Mesenchymal stem cell (in vitro differentiated cells and primary cell): ENCODE measurements at regions not wholly inside any gene's neighbourhood (a gene's known extent, or its start where the extent isn't known, plus 50 kb on each side); places are given as distances from the start of the nearest gene placed in this dataset.

Source experiments
- DNase-seq: peaks from one replicate; pipeline ENCODE4 v3.0.0-alpha.2; 2013
- H2AFZ ChIP-seq: one replicate; pipeline ENCODE4 v1.6.1; 2013; ENCODE audit warnings: low read depth, mild to moderate bottlenecking, control low read depth, inconsistent platforms, low read length, moderate library complexity
- H2AK5ac ChIP-seq: 2 replicates; pipeline ENCODE4 v1.6.1; 2013; ENCODE audit warnings: low read length, moderate library complexity, mild to moderate bottlenecking, inconsistent platforms; ENCODE audit not compliant: severe bottlenecking
- H2BK120ac ChIP-seq: one replicate; pipeline ENCODE4 v1.6.1; 2013; ENCODE audit warnings: low read depth, mild to moderate bottlenecking, inconsistent platforms, low read length, moderate library complexity
- H2BK12ac ChIP-seq, 2 experiments: one replicate each; pipeline ENCODE4 v1.6.1; 2013; ENCODE audit warnings: inconsistent platforms in 2 of 2, low read length in 2 of 2, mild to moderate bottlenecking in 2 of 2, moderate library complexity in 2 of 2, control low read depth in 1 of 2
- H2BK15ac ChIP-seq: one replicate; pipeline ENCODE4 v1.6.1; 2013; ENCODE audit warnings: mild to moderate bottlenecking, low read depth, inconsistent platforms; ENCODE audit not compliant: poor library complexity, severe bottlenecking
- H2BK5ac ChIP-seq: 2 replicates; pipeline ENCODE4 v1.6.1; 2013; ENCODE audit warnings: low read depth, mild to moderate bottlenecking, low read length, control low read depth, inconsistent platforms; ENCODE audit not compliant: poor library complexity, severe bottlenecking
- H3K14ac ChIP-seq, 2 experiments: one replicate each; pipeline ENCODE4 v1.6.1; 2013; ENCODE audit warnings: inconsistent platforms in 2 of 2, low read length in 2 of 2, control low read depth in 1 of 2, mild to moderate bottlenecking in 1 of 2, moderate library complexity in 1 of 2
- H3K18ac ChIP-seq, 2 experiments: one replicate each; pipeline ENCODE4 v1.6.1; 2013; ENCODE audit warnings: inconsistent platforms in 2 of 2, low read length in 2 of 2, control low read depth in 1 of 2, low read depth in 1 of 2, mild to moderate bottlenecking in 1 of 2
- H3K23ac ChIP-seq, 2 experiments: one replicate each; pipeline ENCODE4 v1.6.1; 2013; ENCODE audit warnings: inconsistent platforms in 2 of 2, low read length in 2 of 2, mild to moderate bottlenecking in 2 of 2, moderate library complexity in 2 of 2, control low read depth in 1 of 2
- H3K27ac ChIP-seq: 2 replicates; pipeline ENCODE4 v1.5.1; 2013; ENCODE audit warnings: mild to moderate bottlenecking, moderate library complexity, low read length, control low read depth, inconsistent platforms; ENCODE audit not compliant: poor library complexity, severe bottlenecking
- H3K27me3 ChIP-seq, 2 experiments: 2 replicates each; pipeline versions ENCODE4 v1.6.1 to v1.7.0; 2013; ENCODE audit warnings: low read length in 2 of 2, mild to moderate bottlenecking in 2 of 2, moderate library complexity in 2 of 2, control low read depth in 1 of 2, inconsistent platforms in 1 of 2; ENCODE audit not compliant: control insufficient read depth in 1 of 2, insufficient read depth in 1 of 2
- H3K36me3 ChIP-seq, 2 experiments: 2 replicates each; pipeline versions ENCODE4 v1.6.1 to v1.7.0; 2013; ENCODE audit warnings: low read length in 2 of 2, control low read depth in 1 of 2, inconsistent platforms in 1 of 2, low read depth in 1 of 2, mild to moderate bottlenecking in 1 of 2; ENCODE audit not compliant: insufficient read depth in 2 of 2, control insufficient read depth in 1 of 2
- H3K4ac ChIP-seq, 2 experiments: one replicate each; pipeline ENCODE4 v1.6.1; 2013; ENCODE audit warnings: inconsistent platforms in 2 of 2, low read length in 2 of 2, mild to moderate bottlenecking in 2 of 2, moderate library complexity in 2 of 2, control low read depth in 1 of 2, low read depth in 1 of 2
- H3K4me1 ChIP-seq: 2 replicates; pipeline ENCODE4 v1.6.1; 2013; ENCODE audit warnings: low read depth, low read length, control low read depth; ENCODE audit not compliant: control insufficient read depth, insufficient read depth
- H3K4me2 ChIP-seq: 2 replicates; pipeline ENCODE4 v1.6.1; 2013; ENCODE audit warnings: low read length, mild to moderate bottlenecking, inconsistent platforms; ENCODE audit not compliant: poor library complexity, severe bottlenecking
- H3K4me3 ChIP-seq, 2 experiments: 2 replicates each; pipeline versions ENCODE4 v1.5.1 to v1.7.0; 2013; ENCODE audit warnings: low read length in 2 of 2, mild to moderate bottlenecking in 2 of 2, control low read depth in 1 of 2, low read depth in 1 of 2; ENCODE audit not compliant: insufficient read depth in 1 of 2
- H3K79me1 ChIP-seq: replicated peaks from 2 replicates; pipeline ENCODE4 v1.6.1; 2013; ENCODE audit warnings: mild to moderate bottlenecking, control low read depth, low read length, inconsistent platforms; ENCODE audit not compliant: poor library complexity, severe bottlenecking
- H3K9ac ChIP-seq: 2 replicates; pipeline ENCODE4 v1.7.0; 2013; ENCODE audit warnings: mild to moderate bottlenecking, low read length, moderate library complexity
- H3K9me3 ChIP-seq: 2 replicates; pipeline ENCODE4 v1.7.0; 2013; ENCODE audit warnings: mild to moderate bottlenecking, low read length; ENCODE audit not compliant: control insufficient read depth
- H4K8ac ChIP-seq: one replicate; pipeline ENCODE4 v1.6.1; 2013; ENCODE audit warnings: inconsistent platforms, mild to moderate bottlenecking, low read length, moderate library complexity
- H4K91ac ChIP-seq: one replicate; pipeline ENCODE4 v1.6.1; 2013; ENCODE audit warnings: mild to moderate bottlenecking, low read length, inconsistent platforms
- WGBS: methylation state at CpG from one replicate; pipeline ENCODE4 v1.1.7; 2013; ENCODE audit warnings: mixed read lengths; 5-methylcytosine and 5-hydroxymethylcytosine counted together

DNA sequence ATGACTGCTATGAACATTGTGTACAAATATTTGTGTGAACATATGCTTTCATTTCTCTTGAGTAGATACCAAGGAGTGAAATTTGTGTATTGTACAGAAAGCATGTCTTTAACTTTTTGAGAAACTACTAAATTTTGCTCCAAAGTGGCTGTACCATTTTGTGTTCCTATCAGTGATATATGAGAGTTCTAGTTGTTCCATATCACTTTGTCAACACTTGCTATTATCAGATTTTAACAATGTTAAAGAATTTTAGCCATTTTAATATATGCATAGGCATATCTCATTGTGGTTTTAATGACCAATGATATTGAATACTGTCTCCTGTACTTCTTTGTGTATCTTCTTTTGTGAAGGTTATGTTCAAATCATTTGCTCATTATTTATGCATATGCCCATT, 142.9 kb upstream of the NR3C1 start:
- no peak overlapping the region for H3K23ac ChIP-seq
- H2AFZ ChIP-seq: no peak overlapping the region
- H4K91ac ChIP-seq: no peak overlapping the region
- H2BK12ac ChIP-seq: no peak overlapping the region
- no peak overlapping the region for H3K14ac ChIP-seq
- no peak overlapping the region for H4K8ac ChIP-seq
- no peak overlapping the region for H3K27ac ChIP-seq
- H3K79me1 ChIP-seq: no peaks in the 10 kb centered on the region
- no peaks in the 10 kb centered on the region for H3K36me3 ChIP-seq
- no peak overlapping the region for H2BK5ac ChIP-seq
- no peaks in the 10 kb centered on the region for H3K27me3 ChIP-seq
- no peak overlapping the region for H3K4me3 ChIP-seq
- H3K4ac ChIP-seq: no peak overlapping the region
- H3K9ac ChIP-seq: no peak overlapping the region
- H3K4me2 ChIP-seq: no peak overlapping the region
- no peak overlapping the region for H2BK120ac ChIP-seq
- H3K9me3 ChIP-seq: no peaks in the 10 kb centered on the region
- no peak overlapping the region for H2AK5ac ChIP-seq
- H3K4me1 ChIP-seq: no peaks in the 10 kb centered on the region
- no peak for DNase-seq
- no peak overlapping the region for H2BK15ac ChIP-seq
- no peak overlapping the region for H3K18ac ChIP-seq

DNA sequence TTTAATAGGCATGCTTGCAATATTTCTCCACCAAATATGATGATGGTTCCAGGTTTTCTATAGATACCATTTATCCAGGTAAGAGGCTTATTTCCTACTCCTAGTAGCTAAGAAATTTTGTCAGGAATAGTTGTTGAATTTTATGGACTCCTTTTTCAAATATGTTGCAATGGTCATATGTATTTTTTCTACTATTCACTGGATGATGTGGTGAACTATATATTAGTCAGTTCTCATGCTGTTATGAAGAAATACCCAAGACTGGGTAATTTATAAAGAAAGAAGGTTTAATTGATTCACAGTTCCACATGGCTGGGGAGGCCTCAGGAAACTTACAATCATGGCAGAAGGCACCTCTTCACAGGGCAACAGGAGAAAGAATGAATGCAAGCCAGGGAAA, 141.1 kb upstream of the NR3C1 start:
- Histone ChIP-seq H2BK120ac (no peak overlapping the region), H3K4me2 (no peak overlapping the region), H3K27me3 (no peaks in the 10 kb centered on the region), H3K79me1 (no peaks in the 10 kb centered on the region), H4K8ac (no peak overlapping the region), H2AK5ac (no peak overlapping the region), H3K18ac (no peak overlapping the region), H3K4me3 (no peak overlapping the region), H3K14ac (no peak overlapping the region), H3K9me3 (peaks cover 9% of the 10 kb centered on the region), H3K9ac (peak overlapping the region; percentile 57), H2AFZ (no peak overlapping the region), H4K91ac (no peak overlapping the region), H3K4me1 (no peaks in the 10 kb centered on the region), H3K4ac (no peak overlapping the region), H2BK12ac (no peak overlapping the region), H2BK5ac (no peak overlapping the region), H2BK15ac (no peak overlapping the region), H3K27ac (no peak overlapping the region), H3K36me3 (no peaks in the 10 kb centered on the region), H3K23ac (no peak overlapping the region)
- DNase-seq: no peak

DNA sequence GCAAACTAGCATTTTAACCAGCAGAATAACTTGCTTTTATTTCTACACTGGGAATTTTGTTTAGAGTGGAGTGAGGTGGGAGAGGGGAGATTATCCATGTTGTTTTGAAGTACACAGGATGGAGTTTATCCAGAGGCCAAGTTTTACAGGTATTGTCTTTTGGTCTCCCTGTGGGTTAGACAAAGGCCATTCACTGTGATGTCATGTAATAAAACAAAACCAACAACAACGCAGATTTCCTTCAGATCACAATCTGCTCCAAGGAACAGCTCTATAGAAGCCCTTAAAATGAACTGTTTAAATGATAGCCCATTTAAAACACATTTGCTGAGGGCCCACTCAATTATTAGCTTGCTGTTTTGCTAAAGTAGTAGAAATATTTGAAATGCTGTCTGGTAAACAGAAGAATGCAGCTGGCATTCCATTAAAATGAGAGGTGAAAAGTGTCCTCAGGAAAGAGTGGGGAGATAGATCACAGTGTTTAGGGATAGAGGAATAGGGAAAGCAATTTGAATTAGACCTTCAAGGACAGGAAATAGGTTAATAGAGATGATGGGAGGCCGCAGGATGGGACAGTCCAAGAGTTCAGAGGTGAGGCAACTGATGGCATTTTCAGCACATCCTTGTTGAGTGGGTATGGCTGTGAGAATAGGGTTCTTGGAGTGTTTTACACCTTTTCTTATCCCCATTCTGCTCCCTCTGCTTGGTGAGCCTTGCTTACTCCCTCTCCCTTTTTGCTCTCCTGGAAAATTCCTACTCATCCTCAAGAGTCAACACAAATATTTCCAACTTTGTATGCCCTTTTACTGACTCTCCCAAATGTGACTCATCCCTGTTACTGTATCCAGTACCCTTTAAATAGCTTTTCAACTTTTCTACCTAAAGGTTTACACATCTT, 140.1 kb upstream of the NR3C1 start:
- Histone ChIP-seq H3K27me3 (no peaks in the 10 kb centered on the region), H2AK5ac (peak overlapping the region; percentile 81), H3K18ac (no peak overlapping the region), H2AFZ (peak overlapping the region; percentile 29), H3K4me1 (no peaks in the 10 kb centered on the region), H3K14ac (no peak overlapping the region), H3K9ac (peak overlapping the region; percentile 57), H3K79me1 (no peaks in the 10 kb centered on the region), H3K4ac (no peak overlapping the region), H4K91ac (no peak overlapping the region), H2BK120ac (no peak overlapping the region), H3K4me2 (peak overlapping the region; percentile 2), H4K8ac (no peak overlapping the region), H3K36me3 (no peaks in the 10 kb centered on the region), H3K4me3 (no peak overlapping the region), H2BK5ac (no peak overlapping the region), H2BK12ac (peak overlapping the region in 1 of 2 experiments; percentile 42), H3K9me3 (peaks cover 19% of the 10 kb centered on the region), H2BK15ac (no peak overlapping the region), H3K23ac (no peak overlapping the region), H3K27ac (peak overlapping the region; percentile 86)
- peak; percentile 65 for DNase-seq
- WGBS: 10% methylated on average over 2 of the region's 2 CpGs

DNA sequence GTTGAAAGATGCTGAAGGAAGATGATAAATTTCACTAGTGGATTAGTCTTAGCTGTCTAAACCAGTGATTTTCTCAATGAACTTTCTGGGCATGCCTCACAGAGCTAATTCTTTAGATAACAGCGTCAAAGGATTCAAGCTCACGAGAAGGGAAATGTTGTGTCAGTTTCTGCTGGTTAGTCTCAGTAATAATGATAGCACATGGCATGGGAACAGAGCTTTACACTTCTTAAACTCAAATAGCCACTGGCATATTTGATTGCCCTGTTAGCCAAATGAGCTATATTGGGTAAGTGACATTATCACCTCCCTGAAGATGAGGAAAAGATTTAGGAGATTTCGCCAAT, 139.3 kb upstream of the NR3C1 start:
- no peak overlapping the region for H4K91ac ChIP-seq
- no peak overlapping the region for H2BK15ac ChIP-seq
- H4K8ac ChIP-seq: no peak overlapping the region
- H2AFZ ChIP-seq: no peak overlapping the region
- H3K4me3 ChIP-seq: no peak overlapping the region
- H3K14ac ChIP-seq: no peak overlapping the region
- H2AK5ac ChIP-seq: peak overlapping the region; percentile 92
- no peak overlapping the region for H2BK120ac ChIP-seq
- H2BK5ac ChIP-seq: no peak overlapping the region
- peak overlapping the region; percentile 9 for H3K27ac ChIP-seq
- H3K18ac ChIP-seq: peak overlapping the region in 1 of 2 experiments; percentile 43
- no peaks in the 10 kb centered on the region for H3K4me1 ChIP-seq
- H3K23ac ChIP-seq: no peak overlapping the region
- no peak overlapping the region for H3K9ac ChIP-seq
- peaks cover 22% of the 10 kb centered on the region for H3K9me3 ChIP-seq
- no peak overlapping the region for H3K4me2 ChIP-seq
- H3K79me1 ChIP-seq: no peaks in the 10 kb centered on the region
- H3K4ac ChIP-seq: peak overlapping the region in 1 of 2 experiments; percentile 26
- no peak for DNase-seq
- H3K36me3 ChIP-seq: no peaks in the 10 kb centered on the region
- H2BK12ac ChIP-seq: no peak overlapping the region
- WGBS: 68% methylated on average over 2 of the region's 3 CpGs
- H3K27me3 ChIP-seq: no peaks in the 10 kb centered on the region
